Vagina (tissue), 2 donors: ENCODE measurements at regions not wholly inside any gene's neighbourhood (a gene's known extent, or its start where the extent isn't known, plus 50 kb on each side); places are given as distances from the start of the nearest gene placed in this dataset.

ENCODE experiments used
- CTCF ChIP-seq, 3 experiments: fragments of 450-650 bp in 2 of 3; fragments of 200-600 bp in 1 of 3; sonication (generic) in 1 of 3; IDR thresholded peaks; one replicate each; pipeline ENCODE4 v1.5.1; 2017 to 2019; ENCODE audit warnings: antibody characterized with exemption in 3 of 3, mild to moderate bottlenecking in 2 of 3, moderate library complexity in 2 of 3
- POLR2AphosphoS5 ChIP-seq, 2 donors: sonication (generic); formaldehyde crosslinking; IDR thresholded peaks; one replicate each; pipeline ENCODE4 v1.9.0; 2017; ENCODE audit warnings: antibody characterized with exemption in 2 of 2, mild to moderate bottlenecking in 2 of 2, low read depth in 1 of 2; ENCODE audit not compliant: insufficient read depth in 1 of 2

DNA sequence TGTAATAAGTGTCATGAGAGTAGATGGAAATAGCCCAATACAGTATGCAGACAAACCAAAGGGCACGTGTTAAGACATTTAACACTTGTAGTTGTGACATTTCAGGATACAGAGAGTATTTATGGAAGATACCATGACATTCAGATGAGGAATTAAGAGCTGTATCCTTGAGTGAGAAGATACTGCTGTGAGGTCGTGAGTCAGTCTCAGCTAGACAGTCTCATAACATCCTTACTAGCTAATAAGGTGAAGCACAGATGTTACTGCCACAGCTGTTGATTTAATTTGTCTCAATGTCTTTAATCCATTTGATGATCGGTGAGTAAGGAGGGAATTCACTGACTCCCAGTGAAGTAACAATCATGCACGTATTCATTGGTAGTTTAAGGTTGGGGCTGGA lies 288.0 kb upstream of the AKR1E2 start:
- TF ChIP-seq POLR2AphosphoS5 (IDR thresholded peaks at IDR 0.05; ENCODE audit: insufficient read depth in 1 of 2, low read depth in 1 of 2): no peak
- TF ChIP-seq CTCF (IDR thresholded peaks at IDR 0.05): no peak
